ENCODE measurements at regions not wholly inside any gene's neighbourhood (a gene's known extent, or its start where the extent isn't known, plus 50 kb on each side); places are given as distances from the start of the nearest gene placed in this dataset.
"Not testable (repeated sequence)": the region's sequence is repeated elsewhere in the genome, so short reads cannot be mapped to it uniquely, and the experiment has no call there.

GRCh38 chr5:67674159-67674655 lies 477.6 kb upstream of the CD180 start:
- no peak for DNase-seq

GRCh38 chr5:67673618-67674017 lies 477.0 kb upstream of the CD180 start:
- no peak for DNase-seq

GRCh38 chr5:67673180-67673579 lies 476.6 kb upstream of the CD180 start:
- DNase-seq: no peak

- no peak for DNase-seq
Observed at GRCh38 chr5:67672636-67673035, 476.0 kb upstream of the CD180 start.

- DNase-seq: no peak
Observed at GRCh38 chr5:67669916-67670315, 473.3 kb upstream of the CD180 start.

- DNase-seq: no peak
Observed at GRCh38 chr5:67660149-67660548, 463.6 kb upstream of the CD180 start.

GRCh38 chr5:67659288-67659687 lies 462.7 kb upstream of the CD180 start:
- no peak for DNase-seq

GRCh38 chr5:67657055-67657454 lies 460.5 kb upstream of the CD180 start:
- DNase-seq: no peak

- no peak for DNase-seq
Observed at GRCh38 chr5:67652201-67652600, 455.6 kb upstream of the CD180 start.

GRCh38 chr5:67651180-67651579 lies 454.6 kb upstream of the CD180 start:
- no peak for DNase-seq

- peak; percentile 93 for DNase-seq
Observed at GRCh38 chr5:67648201-67648671, 451.6 kb upstream of the CD180 start.

GRCh38 chr5:67647772-67648171 lies 451.2 kb upstream of the CD180 start:
- no peak for DNase-seq

GRCh38 chr5:67644221-67644920 lies 447.8 kb upstream of the CD180 start:
- DNase-seq: no peak

GRCh38 chr5:67643536-67643935 lies 446.9 kb upstream of the CD180 start:
- no peak for DNase-seq

GRCh38 chr5:67639976-67640375 lies 443.4 kb upstream of the CD180 start:
- DNase-seq: no peak

- no peak for DNase-seq
Observed at GRCh38 chr5:67639313-67639712, 442.7 kb upstream of the CD180 start.

- DNase-seq: no peak
Observed at GRCh38 chr5:67636850-67637524, 440.4 kb upstream of the CD180 start.

GRCh38 chr5:67636091-67636490 lies 439.5 kb upstream of the CD180 start:
- no peak for DNase-seq

- DNase-seq: not testable (repeated sequence)
Observed at GRCh38 chr5:67627079-67627478, 430.5 kb upstream of the CD180 start.

- no peak for DNase-seq
Observed at GRCh38 chr5:67623078-67623477, 426.5 kb upstream of the CD180 start.

GRCh38 chr5:67620424-67621397 lies 424.1 kb upstream of the CD180 start:
- no peak for DNase-seq

- no peak for DNase-seq
Observed at GRCh38 chr5:67619636-67620035, 423.0 kb upstream of the CD180 start.

- DNase-seq: no peak
Observed at GRCh38 chr5:67619235-67619634, 422.6 kb upstream of the CD180 start.

Measured in femur (tissue), 1 donor.